ENCODE measurements at regions not wholly inside any gene's neighbourhood (a gene's known extent, or its start where the extent isn't known, plus 50 kb on each side); places are given as distances from the start of the nearest gene placed in this dataset.

DNA sequence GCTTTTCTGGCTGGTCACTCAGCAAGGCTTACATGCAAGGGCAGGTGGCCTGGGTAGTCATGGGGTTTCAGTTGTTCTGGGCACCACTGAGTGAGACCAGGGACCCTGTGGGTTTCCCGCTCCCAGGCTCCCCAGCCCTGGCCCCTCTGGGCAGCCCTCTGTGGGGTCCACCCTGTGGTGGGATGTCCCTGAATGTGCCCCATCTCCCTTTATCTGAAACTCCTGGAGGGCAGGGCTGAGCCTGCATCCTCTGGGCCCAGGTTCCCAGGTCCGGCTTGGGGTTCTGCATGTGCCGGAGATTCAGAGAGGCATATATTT, 1041.0 kb downstream of the BRD1 start:
- no peak overlapping the region for H3K4me3 ChIP-seq (ENCODE audit: low read depth, low read length)

DNA sequence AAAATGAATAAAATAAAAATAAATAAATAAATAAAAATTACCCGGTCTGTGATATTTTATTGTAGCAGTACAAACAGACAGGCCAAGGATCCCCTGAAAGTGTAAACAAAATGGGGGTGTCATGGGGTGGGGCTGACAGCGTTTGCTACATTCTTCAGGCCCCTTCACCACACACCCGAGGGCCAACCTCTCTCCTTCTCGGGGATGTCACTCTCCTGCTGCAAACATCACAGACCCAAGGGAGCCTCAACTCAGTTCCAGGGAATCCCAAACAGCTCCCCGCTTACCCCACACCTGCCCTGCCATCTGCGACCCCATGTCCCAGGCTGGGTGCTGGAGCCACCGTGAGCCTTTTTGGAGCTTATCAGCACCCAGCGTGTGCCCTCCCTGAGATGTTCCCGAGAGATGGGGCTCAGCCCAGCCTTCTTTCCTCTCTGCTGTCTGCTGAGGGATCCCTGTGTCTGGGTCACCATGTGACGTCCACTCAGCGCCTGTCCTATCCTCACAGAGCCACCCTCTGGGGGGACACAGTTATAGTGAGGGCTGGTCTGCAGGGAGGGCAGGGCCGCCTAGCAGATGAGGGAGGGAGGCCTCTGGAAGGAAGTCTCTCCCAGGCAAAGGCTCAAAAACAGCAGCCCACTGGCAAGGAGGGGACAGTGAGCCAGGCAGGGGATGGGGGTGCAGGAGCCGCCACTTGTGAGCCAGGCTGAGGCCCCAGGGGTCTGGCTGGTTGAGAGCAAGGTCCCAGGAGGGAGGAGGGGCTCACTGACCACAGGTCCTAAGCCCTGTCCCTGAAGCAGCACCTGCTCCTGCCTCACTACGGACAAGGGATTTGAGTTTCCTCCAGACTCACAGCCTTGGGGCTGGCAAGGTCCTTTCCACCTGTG, 1041.6 kb downstream of the BRD1 start:
- H3K4me3 ChIP-seq (ENCODE audit: low read depth, low read length) = no peak overlapping the region

DNA sequence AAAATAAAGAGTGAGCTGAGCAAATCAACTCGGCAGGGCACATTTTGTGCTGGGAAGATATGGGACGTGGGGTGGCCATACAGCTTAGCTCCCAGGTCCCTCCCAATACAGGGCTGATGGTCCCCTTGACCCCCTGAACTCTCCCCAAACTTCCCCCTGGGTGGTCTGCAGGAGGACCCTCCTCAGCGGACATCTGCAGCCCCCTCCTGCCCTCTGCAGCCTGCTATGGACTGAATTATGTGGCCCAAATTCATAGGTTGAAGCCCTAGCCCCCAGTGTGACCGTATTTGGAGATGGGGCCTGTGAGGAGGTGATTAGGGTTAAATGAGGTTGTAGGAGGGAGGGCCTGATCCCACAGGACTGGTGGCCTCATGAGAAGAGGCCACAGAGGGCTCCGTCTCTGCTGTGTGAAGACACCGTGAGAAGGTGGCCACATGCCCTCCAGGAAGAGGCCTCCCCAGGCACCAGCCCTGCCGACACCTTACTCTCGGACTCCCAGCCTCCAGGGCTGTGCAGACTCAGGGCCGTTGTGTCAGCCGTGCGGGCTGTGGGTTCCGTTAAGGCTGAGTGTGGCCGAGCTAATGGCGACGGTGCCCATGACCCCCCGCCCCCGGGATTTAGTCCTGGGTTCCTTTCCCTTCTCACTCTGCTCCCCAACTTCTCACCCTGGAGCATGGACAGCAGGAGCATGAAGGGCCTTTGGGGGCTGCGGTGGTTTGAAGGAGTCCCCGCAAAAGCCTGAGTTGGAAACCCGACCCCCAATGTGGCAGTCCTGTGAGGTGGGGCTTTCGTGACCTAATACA, 1042.8 kb downstream of the BRD1 start:
- H3K4me3 ChIP-seq (ENCODE audit: low read depth, low read length) = no peak overlapping the region

DNA sequence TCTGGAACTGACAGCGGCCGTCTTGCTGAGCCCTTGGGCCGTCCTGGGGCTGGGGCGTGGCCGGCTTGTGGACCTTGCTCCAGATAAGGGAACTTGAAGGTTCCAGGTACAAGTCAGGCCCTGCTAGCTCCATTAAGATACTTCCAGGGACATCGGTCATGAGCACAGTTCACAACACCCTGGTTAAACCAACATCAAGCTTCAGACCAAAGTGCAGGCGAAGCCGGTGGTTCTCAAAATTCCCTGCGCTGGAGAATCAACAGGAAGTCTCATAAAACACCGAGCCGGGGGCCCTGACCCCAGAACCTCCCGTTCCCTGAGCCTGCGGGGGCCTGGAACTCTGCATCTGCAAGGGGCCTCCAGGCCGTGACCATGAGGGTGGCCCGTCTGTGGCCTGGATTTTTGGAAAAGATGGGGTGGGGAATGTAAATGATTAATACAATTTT, 1043.8 kb downstream of the BRD1 start:
- no peak overlapping the region for H3K4me3 ChIP-seq (ENCODE audit: low read depth, low read length)

DNA sequence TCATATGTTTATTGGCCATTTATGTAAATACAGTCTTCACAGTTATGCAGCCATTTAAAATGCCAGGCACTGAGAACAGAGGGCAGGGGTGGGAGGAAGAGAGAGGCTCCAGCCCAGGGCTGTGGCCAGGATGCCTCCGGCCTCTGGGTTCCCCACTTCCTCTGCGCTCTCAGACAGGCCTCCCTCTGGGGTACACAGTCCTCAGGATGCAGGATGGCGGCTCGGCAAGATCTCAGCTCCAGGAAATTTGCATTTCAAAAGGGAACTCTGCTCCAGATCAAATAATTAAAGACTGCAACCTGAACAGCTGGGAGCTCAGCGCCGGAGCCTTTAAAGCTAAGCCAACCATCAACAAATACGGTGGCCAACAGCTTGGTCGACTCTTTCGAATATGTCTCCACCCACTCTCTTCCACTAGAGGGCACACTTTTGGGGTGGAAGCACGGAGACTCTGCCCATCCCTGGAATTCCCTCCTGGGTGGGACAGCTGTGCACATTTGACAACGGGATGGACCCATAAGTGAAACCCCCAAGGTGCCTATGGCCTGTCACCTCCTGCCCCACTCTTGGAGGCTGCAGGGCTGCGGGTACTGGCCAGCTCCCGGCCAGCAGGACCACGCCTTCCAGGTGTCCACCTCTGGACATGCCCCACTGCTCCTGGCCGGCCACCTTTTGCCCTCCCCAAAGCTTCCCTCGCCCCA, 1044.7 kb downstream of the BRD1 start:
- no peak overlapping the region for H3K4me3 ChIP-seq (ENCODE audit: low read depth, low read length)

DNA sequence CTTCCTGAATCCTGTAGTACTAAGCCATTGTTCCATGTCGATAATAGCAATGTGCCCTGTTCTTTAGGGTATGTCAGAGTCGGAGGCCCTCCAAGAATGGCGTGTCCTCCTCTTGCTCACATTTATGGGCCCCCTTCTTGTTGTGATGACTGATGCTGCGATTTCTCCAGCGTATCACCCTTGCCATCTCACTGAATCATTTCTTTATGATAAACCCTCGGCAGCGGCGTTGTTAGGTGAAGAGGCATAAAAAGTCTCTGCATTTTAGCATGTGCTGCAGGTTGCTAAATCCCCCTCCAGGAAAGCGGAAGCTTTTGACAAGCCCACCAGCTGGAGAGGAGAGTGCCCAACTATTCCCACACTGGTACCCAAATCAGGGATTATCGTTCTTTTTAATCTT, 1045.3 kb downstream of the BRD1 start:
- H3K4me3 ChIP-seq (ENCODE audit: low read depth, low read length) = no peak overlapping the region

DNA sequence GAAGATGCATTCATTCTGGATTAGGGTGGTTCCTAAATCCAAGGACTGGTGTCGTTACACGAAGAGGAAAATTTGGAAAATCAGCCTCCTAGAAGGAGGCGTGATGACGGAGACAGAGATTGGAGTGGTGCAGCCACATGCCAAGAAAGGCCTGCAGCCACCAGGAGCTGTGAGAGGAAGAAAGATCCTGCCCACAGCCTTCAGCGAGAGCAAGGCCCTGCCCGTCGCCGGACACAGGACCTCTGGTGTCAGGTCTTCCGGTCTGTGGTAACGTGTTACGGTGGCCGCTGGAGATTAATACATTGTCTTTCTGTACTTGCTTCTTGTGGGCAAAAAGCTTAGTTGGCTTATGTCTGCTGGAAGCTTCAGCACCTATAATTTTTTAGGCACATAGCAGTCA, 1045.8 kb downstream of the BRD1 start:
- H3K4me3 ChIP-seq (ENCODE audit: low read depth, low read length) = no peak overlapping the region

DNA sequence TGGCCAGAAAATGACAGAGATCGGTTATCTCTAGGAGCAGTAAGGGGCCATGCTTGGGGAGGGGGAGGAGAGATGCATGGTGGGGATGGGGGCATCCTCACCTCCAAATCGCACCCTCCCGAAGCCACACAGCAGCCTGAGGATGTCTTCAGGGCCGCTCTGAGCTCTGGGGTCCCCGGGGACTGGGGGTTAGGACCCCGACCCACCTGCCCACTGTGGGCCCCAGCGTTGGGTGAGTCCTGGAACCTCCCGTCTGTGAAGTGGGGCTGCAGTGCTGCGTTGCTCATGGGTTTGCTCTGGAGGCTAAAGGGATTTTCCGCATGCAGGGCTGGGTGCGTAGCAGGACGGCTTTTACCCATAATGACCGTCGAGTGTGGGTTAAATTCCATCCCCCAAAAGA, 1046.3 kb downstream of the BRD1 start:
- H3K4me3 ChIP-seq (ENCODE audit: low read depth, low read length) = no peak overlapping the region

DNA sequence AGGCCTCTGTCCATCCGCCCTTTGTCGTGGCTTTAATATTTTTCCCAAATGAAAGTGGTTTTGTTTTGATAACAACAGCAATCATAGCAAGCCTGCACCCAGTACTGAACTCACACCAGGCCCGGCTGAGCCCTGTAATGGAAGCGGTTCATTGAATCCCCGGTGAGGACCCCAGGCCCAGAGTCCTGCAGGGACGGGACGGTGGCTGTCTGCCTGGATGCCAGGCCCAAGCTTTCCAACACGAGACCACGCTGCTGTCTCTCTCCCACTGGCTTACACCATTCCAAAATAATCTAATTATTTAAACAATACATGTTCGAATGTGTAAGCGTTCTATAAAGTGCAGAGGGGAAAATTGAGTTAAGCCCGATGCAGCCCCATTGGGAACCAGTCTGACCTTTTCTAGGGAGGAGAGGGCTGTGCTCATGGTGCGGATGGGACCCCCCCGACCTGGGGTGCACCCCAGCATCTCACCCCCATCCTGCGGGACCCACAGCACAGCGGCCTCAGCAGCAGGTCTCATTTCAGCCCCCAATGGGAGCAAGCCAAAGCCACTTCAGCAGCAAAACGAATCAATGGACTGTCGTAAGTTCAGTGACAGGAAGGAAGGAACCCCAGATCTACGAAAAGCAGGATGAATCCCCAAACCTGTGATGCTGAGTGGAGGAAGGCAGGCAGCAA, 1046.9 kb downstream of the BRD1 start:
- no peak overlapping the region for H3K4me3 ChIP-seq (ENCODE audit: low read depth, low read length)

DNA sequence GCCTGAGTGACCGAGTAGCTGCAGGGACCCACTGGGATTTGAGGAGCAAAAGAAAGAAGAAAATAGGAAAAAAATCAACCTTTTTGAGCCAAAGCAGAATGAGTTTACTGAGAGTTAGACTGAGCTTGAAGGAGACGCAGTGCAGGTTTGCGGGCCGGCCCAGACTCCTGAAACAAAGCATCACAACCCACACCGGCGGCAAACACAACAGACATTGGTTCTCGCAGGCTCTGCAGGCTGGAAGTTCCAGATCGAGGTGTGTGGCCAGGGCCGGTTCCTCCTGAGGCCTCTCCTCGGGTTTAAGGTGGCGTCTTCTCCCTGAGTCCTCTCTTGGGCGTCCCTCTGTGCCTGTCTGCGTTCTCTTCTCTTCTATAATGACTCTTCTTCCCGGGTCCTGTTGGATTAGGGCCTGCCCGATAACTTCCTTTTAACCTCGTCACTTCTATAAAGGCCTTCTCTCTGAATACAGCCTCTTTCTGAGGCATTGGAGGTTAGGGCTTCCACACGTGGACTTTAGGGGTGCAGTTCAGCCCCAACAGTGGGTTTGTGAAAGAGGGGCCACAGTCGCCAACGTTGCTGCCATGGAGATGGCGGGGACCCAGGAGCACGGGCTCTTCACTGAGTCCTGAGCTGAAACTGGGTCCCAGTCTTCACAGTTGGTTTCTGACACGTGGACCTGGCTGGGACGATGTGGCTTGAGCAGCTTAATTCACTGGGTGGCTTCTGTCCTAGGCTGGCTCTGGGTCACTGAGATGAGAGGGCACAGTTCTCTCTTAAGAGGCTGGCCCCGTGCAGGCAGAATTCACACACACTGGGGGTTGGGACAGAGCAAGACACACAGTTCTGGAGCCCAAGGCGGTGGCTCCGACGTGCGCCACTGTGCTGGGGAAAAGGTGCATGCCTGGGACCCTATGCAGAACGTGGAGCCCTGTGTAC, 1047.7 kb downstream of the BRD1 start:
- no peak overlapping the region for H3K4me3 ChIP-seq (ENCODE audit: low read depth, low read length)

DNA sequence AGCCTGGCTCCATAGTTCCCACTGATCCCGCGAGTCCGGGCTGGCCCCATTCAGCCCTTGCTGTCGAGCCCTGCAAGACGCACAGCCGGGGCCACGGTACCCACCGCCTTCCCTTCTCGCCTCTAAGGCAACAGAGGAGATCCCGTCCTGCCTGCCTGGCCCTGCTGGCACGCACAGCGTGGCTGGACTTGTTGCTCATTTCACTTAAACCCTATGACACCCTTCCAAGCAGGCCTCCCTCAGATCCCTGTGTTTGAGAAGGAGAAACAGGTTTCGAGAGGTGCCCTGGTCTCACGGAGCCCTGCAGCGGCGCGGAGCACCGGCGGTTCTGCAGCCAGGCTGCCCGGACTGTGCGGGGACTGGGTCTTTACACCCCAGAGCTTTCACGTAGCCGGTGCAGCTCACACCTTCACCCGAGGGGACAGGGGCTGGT, 1048.4 kb downstream of the BRD1 start:
- H3K4me3 ChIP-seq (ENCODE audit: low read depth, low read length) = no peak overlapping the region

DNA sequence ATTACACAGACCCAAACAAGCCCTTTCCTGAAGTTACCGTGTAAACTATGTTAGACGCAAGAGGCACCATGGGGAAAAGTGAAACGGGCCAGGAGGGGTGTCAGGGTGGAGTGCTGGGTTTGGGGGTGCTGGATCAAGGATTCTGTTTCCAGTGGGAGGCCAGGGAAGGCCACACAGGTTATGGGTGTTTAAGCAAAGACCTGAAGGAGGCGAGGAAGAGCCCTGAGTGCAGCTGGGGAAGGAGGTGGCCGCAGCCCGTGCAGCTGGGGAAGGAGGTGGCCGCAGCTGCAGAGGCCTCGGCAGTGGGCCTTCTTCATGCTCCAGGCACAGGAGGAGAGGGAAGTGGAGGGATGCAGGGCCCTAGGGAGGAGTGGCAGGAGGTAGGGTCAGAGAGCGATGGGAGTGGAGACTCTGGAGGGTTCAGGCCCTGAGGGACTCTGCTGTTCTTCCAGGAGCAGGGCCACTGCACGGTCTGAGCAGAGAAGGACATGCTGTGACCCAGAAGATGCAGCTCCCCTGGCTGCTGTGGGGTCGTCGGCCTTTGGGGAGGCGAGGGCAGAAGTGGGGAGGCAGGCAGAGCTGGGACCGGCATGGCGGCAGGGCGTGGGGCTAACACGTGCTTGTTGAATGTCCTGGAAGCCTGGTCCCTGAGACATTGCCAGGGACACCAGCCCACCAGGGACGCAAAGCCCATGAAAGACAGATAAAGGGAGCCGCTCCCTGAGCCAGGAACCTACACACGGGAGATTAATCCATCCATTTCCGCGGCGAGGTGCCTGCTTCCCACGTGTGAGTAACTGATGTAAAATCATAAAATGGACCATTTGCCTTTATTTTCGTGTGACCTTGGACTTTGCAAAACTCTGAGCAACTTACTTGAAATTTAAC, 1049.1 kb downstream of the BRD1 start:
- no peak overlapping the region for H3K4me3 ChIP-seq (ENCODE audit: low read depth, low read length)

DNA sequence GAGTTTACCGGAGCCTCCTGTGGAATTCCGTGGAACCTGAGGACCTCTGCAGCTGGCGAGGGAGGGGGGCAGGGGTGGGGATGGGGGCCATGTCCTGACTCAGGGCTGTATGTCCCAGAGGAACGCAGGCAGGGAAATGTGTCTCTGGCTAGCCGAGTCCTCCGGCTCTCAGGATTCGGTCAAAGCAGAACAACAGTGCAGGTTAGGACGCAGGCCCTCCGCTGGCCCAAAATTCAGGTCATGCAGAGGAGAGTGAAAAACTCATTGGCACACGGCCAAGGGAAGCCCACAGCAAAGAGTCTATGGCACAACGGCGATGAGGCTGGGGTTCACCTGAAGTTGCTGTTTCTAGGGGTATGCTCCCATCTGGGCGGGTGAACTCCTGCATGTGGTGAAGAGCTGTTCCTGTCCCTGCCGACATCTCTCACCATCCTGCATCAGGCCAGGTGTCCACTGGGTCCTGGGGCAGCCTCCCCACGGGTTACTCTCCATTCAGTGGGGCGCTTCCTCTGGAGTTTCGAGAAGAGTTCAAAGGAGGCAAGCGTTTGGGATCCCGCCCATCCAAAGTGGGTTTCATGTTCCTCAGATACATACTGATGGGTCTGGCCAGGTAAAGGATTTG, 1055.3 kb downstream of the BRD1 start:
- no peak overlapping the region for H3K4me3 ChIP-seq (ENCODE audit: low read depth, low read length)

DNA sequence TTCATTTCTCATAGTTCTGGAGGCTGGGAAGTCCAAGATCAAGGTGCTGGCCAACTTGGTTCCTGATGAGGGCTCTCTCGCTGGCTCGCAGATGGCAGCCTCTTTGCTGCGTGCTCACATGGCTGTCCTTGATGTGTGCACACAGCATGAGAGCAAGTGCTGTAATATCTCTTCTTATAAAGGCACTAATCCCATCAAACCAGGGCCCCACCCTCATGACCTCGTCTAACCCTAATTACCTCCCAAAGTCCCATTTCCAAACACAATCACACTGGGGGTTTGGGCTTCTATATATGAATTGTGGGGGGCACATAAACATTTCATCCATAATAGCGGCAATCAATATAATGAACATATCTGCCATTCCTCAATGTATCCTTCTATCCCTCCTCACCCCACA, 1062.1 kb downstream of the BRD1 start:
- no peak overlapping the region for H3K4me3 ChIP-seq (ENCODE audit: low read depth, low read length)

DNA sequence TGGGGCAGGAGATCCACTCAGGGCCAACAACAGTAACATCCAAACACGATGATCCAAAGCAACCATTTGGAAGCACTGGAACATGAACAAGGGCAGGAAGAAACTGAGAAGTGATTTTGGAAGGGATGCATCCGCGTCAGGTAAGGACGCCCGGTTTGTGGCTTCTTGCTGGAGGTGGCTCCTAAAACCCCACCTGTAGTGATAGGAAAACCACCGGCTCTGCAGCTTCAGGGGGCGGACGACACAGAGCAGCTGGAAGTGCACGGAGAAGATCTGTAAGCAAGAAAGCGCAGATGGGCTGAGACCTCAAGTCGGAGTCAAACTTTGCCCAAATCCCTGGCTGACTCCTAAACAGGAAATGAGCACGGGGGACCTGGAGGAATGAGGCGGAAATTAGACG, 1066.1 kb downstream of the BRD1 start:
- H3K4me3 ChIP-seq (ENCODE audit: low read depth, low read length) = no peak overlapping the region

DNA sequence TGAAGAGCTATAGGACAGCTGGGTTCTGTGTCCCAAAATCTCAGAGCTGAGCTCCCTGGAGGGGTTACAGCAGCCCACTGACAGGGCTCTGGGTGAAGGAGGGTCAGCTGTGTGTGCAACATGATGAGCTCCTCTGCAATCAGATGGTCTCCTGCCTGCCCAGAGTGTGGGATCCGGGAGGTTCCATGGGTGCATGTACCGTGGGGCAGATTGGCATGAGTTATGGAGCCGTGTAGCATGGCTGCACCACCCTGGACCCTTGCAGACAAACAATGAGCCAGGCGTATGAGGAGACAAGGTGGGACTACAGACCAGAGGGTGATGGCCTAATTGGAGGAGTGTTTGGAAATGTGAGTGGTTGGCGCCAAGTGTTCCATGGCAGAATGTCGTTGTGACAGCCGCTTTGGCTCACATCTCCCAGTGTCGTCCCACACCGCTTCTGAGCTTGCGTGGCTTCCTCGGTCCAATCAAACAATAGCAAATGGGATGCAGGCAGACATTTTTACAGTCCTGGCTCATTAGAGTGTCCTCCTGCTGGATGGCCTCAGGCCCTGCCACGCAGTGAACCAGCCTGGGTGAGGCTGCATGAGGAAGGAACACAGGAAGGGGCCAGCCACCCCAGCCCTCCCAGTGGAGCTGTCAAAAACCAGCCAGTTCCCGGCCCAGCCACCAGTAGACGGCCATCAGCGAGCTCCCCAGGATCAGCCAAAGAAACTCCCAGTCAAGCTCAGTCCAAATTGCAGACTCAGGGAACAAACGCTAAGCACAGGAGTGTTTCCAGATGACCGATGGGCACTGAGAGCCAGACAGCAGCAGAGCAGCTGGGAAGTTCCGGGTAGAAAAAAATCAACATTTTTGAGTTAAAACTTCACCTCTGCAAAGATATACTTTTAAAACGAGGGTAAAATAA, 1066.9 kb downstream of the BRD1 start:
- H3K4me3 ChIP-seq (ENCODE audit: low read depth, low read length) = no peak overlapping the region
